ENCODE measurements at regions not wholly inside any gene's neighbourhood (a gene's known extent, or its start where the extent isn't known, plus 50 kb on each side); places are given as distances from the start of the nearest gene placed in this dataset.

- TF ChIP-seq CTCF (conservative IDR thresholded peaks at IDR 0.05) (no peak), ZFX (IDR thresholded peaks at IDR 0.05) (no peak)
Measured at GRCh38 chr2:6449343-6449742, 416.4 kb downstream of the CMPK2 start.
